WTC11 (cell line): ENCODE measurements at regions not wholly inside any gene's neighbourhood (a gene's known extent, or its start where the extent isn't known, plus 50 kb on each side); places are given as distances from the start of the nearest gene placed in this dataset.

Experiments used
- ATAC-seq: fragments of 200-7000 bp; cut with Tn5 transposase; 2 replicates; pipeline ENCODE4 v1.10.0; 2021; ENCODE audit warnings: mild to moderate bottlenecking, moderate library complexity
- CTCF ChIA-PET: fragments of 300-600 bp; sonication (Branson Sonifier 250); formaldehyde crosslinking; loops from one replicate; lab custom pipeline; 2021; ENCODE audit warnings: antibody characterized with exemption; lab: Charles Lee
- POLR2A ChIA-PET: fragments of 350-600 bp; sonication (Branson Sonifier 250); formaldehyde crosslinking; loops from one replicate; lab custom pipeline; 2021; ENCODE audit warnings: antibody characterized with exemption; lab: Charles Lee
- DNase-seq: peaks from one replicate; pipeline ENCODE4 v3.0.0; 2021; ENCODE audit warnings: low spot score
- H3K27ac Mint-ChIP-seq: 2 replicates; pipeline ENCODE4 v1.8.0; 2021; ENCODE audit warnings: mixed read lengths
- H3K27me3 Mint-ChIP-seq: 2 replicates; pipeline ENCODE4 v1.8.0; 2021; ENCODE audit warnings: low read depth, mild to moderate bottlenecking, moderate library complexity, mixed read lengths
- H3K36me3 Mint-ChIP-seq: 2 replicates; pipeline ENCODE4 v1.8.0; 2021; ENCODE audit warnings: mixed read lengths
- H3K4me1 Mint-ChIP-seq: 2 replicates; pipeline ENCODE4 v1.8.0; 2022; ENCODE audit warnings: mixed read lengths
- H3K4me3 Mint-ChIP-seq: 2 replicates; pipeline ENCODE4 v1.8.0; 2021; ENCODE audit warnings: mild to moderate bottlenecking, moderate library complexity, mixed read lengths
- H3K9me3 Mint-ChIP-seq: 2 replicates; pipeline ENCODE4 v1.8.0; 2021; ENCODE audit warnings: mixed read lengths
- ESRRA ChIP-seq: sonication (generic); formaldehyde crosslinking; IDR thresholded peaks from 2 replicates; pipeline ENCODE4 v1.8.1; 2022; ENCODE audit warnings: mild to moderate bottlenecking, missing genetic modification reagents, borderline replicate concordance
- SMAD3 ChIP-seq: sonication (generic); formaldehyde crosslinking; IDR thresholded peaks from 2 replicates; pipeline ENCODE4 v1.8.0; 2022; ENCODE audit warnings: missing genetic modification reagents, mild to moderate bottlenecking, borderline replicate concordance
- ZNF263 ChIP-seq: sonication (generic); formaldehyde crosslinking; IDR thresholded peaks from 2 replicates; pipeline ENCODE4 v1.8.1; 2022; ENCODE audit warnings: low read depth, mild to moderate bottlenecking, moderate library complexity, missing genetic modification reagents
- TF ChIP-seq, protein P1 (sequence below): sonication (generic); formaldehyde crosslinking; IDR thresholded peaks from 2 replicates; pipeline ENCODE4 v1.8.0; 2022; ENCODE audit warnings: missing genetic modification reagents
- TF ChIP-seq, protein P2 (sequence below): sonication (generic); formaldehyde crosslinking; IDR thresholded peaks from 2 replicates; pipeline ENCODE4 v1.8.0; 2022; ENCODE audit warnings: mild to moderate bottlenecking, missing genetic modification reagents
- TF ChIP-seq, protein P3 (sequence below): fragments of 200-600 bp; IDR thresholded peaks from 2 replicates; pipeline ENCODE4 v1.8.0; 2022; ENCODE audit warnings: antibody characterized with exemption
- TF ChIP-seq, protein P4 (sequence below): fragments of 250-450 bp; sonication (Bioruptor Pico); IDR thresholded peaks from 2 replicates; pipeline ENCODE4 v1.8.0; 2021; ENCODE audit warnings: mild to moderate bottlenecking
- TF ChIP-seq, protein P5 (sequence below): fragments of 250-450 bp; sonication (Bioruptor Pico); conservative IDR thresholded peaks from 2 replicates; pipeline ENCODE4 v1.9.0; 2021; ENCODE audit warnings: mild to moderate bottlenecking

DNA sequence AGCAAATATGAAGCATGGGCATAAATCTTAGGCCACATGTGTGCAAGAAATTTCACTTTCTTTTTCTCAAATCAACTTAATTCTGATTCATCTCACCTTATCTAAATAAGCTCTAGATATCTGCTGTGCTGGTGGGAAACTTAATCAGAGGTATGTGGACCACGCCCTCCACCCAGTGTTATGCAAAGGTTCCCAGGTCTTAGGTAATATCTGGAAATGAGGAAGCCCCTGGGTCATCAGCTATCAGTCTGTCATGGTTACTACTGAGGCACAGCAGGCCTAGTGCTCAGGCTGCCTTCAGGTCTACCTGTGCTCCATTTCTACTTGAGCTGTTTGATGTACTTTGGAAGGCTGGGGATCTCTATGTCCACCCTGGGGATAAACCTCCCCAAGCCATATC is 134.4 kb upstream of the KCNH8 start:
- H3K27me3 Mint-ChIP-seq: no peaks in the 10 kb centered on the region
- no peak overlapping the region for H3K4me3 Mint-ChIP-seq
- TF ChIP-seq, protein P1, sequence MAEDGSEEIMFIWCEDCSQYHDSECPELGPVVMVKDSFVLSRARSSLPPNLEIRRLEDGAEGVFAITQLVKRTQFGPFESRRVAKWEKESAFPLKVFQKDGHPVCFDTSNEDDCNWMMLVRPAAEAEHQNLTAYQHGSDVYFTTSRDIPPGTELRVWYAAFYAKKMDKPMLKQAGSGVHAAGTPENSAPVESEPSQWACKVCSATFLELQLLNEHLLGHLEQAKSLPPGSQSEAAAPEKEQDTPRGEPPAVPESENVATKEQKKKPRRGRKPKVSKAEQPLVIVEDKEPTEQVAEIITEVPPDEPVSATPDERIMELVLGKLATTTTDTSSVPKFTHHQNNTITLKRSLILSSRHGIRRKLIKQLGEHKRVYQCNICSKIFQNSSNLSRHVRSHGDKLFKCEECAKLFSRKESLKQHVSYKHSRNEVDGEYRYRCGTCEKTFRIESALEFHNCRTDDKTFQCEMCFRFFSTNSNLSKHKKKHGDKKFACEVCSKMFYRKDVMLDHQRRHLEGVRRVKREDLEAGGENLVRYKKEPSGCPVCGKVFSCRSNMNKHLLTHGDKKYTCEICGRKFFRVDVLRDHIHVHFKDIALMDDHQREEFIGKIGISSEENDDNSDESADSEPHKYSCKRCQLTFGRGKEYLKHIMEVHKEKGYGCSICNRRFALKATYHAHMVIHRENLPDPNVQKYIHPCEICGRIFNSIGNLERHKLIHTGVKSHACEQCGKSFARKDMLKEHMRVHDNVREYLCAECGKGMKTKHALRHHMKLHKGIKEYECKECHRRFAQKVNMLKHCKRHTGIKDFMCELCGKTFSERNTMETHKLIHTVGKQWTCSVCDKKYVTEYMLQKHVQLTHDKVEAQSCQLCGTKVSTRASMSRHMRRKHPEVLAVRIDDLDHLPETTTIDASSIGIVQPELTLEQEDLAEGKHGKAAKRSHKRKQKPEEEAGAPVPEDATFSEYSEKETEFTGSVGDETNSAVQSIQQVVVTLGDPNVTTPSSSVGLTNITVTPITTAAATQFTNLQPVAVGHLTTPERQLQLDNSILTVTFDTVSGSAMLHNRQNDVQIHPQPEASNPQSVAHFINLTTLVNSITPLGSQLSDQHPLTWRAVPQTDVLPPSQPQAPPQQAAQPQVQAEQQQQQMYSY (CRISPR knock-in tag): peak; percentile 87
- TF ChIP-seq SMAD3 (CRISPR knock-in tag): no peak
- ChIA-PET POLR2A (no interaction called here), CTCF (no interaction called here)
- ATAC-seq (peak; percentile 98), DNase-seq (peak; percentile 13)
- H3K27ac Mint-ChIP-seq: peak overlapping the region; percentile 31; the same call in 1 of the 2 replicates
- peaks cover 24% of the 10 kb centered on the region for H3K4me1 Mint-ChIP-seq
- H3K36me3 Mint-ChIP-seq: no peaks in the 10 kb centered on the region
- peaks cover 10% of the 10 kb centered on the region for H3K9me3 Mint-ChIP-seq

DNA sequence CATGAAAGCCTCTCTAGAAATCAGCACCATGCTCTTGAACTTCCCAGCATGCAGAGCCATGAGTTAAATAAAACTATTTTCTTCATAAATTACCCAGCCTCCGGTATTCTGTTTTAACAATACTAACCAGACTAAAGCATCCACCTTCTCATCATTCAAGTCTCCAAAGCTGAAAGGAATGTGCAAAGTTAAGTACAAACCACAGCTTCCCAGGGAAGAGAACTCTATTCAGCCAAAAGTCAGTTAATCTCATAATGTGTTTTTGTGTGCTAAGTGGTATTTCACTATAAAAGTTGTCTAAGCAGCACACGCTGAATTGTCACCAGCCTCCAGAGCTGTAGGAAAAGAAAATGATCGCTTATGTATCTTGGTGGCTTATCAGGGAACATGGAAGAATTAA is 135.5 kb upstream of the KCNH8 start:
- CTCF ChIA-PET: no interaction called here
- ATAC-seq: no peak
- POLR2A ChIA-PET: no interaction called here
- Mint-ChIP-seq H3K27ac (no peak overlapping the region), H3K27me3 (no peaks in the 10 kb centered on the region), H3K9me3 (peaks cover 9% of the 10 kb centered on the region), H3K4me3 (no peak overlapping the region), H3K36me3 (no peaks in the 10 kb centered on the region), H3K4me1 (peaks cover 24% of the 10 kb centered on the region)
- TF ChIP-seq ZNF263 (CRISPR knock-in tag) (no peak), ESRRA (CRISPR knock-in tag) (no peak)
- no peak for DNase-seq

DNA sequence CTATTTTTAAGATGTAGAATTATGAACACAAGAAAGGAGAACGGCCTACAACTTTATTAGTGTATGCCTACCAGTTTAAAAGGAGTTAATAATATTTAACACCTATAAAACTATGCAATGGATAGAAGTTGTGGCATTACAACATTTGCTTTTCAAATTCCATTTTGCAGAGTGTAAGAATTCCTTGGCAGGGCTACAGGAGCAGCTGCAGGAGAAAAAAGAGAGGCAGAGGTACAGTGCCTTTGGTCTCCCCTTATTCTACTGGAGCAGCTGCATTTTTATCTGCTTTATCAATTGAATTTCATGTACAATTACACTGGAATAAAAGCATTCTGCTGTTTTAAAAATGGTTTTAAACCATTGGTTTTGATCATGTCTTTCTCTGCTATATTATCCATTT is 145.7 kb upstream of the KCNH8 start:
- TF ChIP-seq, protein P1 (CRISPR knock-in tag): no peak
- TF ChIP-seq, protein P2, sequence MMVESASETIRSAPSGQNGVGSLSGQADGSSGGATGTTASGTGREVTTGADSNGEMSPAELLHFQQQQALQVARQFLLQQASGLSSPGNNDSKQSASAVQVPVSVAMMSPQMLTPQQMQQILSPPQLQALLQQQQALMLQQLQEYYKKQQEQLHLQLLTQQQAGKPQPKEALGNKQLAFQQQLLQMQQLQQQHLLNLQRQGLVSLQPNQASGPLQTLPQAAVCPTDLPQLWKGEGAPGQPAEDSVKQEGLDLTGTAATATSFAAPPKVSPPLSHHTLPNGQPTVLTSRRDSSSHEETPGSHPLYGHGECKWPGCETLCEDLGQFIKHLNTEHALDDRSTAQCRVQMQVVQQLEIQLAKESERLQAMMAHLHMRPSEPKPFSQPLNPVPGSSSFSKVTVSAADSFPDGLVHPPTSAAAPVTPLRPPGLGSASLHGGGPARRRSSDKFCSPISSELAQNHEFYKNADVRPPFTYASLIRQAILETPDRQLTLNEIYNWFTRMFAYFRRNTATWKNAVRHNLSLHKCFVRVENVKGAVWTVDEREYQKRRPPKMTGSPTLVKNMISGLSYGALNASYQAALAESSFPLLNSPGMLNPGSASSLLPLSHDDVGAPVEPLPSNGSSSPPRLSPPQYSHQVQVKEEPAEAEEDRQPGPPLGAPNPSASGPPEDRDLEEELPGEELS (CRISPR knock-in tag): no peak
- TF ChIP-seq, protein P3, sequence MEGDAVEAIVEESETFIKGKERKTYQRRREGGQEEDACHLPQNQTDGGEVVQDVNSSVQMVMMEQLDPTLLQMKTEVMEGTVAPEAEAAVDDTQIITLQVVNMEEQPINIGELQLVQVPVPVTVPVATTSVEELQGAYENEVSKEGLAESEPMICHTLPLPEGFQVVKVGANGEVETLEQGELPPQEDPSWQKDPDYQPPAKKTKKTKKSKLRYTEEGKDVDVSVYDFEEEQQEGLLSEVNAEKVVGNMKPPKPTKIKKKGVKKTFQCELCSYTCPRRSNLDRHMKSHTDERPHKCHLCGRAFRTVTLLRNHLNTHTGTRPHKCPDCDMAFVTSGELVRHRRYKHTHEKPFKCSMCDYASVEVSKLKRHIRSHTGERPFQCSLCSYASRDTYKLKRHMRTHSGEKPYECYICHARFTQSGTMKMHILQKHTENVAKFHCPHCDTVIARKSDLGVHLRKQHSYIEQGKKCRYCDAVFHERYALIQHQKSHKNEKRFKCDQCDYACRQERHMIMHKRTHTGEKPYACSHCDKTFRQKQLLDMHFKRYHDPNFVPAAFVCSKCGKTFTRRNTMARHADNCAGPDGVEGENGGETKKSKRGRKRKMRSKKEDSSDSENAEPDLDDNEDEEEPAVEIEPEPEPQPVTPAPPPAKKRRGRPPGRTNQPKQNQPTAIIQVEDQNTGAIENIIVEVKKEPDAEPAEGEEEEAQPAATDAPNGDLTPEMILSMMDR: no peak
- TF ChIP-seq, protein P4, sequence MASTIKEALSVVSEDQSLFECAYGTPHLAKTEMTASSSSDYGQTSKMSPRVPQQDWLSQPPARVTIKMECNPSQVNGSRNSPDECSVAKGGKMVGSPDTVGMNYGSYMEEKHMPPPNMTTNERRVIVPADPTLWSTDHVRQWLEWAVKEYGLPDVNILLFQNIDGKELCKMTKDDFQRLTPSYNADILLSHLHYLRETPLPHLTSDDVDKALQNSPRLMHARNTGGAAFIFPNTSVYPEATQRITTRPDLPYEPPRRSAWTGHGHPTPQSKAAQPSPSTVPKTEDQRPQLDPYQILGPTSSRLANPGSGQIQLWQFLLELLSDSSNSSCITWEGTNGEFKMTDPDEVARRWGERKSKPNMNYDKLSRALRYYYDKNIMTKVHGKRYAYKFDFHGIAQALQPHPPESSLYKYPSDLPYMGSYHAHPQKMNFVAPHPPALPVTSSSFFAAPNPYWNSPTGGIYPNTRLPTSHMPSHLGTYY (CRISPR knock-in tag): no peak
- TF ChIP-seq, protein P5, sequence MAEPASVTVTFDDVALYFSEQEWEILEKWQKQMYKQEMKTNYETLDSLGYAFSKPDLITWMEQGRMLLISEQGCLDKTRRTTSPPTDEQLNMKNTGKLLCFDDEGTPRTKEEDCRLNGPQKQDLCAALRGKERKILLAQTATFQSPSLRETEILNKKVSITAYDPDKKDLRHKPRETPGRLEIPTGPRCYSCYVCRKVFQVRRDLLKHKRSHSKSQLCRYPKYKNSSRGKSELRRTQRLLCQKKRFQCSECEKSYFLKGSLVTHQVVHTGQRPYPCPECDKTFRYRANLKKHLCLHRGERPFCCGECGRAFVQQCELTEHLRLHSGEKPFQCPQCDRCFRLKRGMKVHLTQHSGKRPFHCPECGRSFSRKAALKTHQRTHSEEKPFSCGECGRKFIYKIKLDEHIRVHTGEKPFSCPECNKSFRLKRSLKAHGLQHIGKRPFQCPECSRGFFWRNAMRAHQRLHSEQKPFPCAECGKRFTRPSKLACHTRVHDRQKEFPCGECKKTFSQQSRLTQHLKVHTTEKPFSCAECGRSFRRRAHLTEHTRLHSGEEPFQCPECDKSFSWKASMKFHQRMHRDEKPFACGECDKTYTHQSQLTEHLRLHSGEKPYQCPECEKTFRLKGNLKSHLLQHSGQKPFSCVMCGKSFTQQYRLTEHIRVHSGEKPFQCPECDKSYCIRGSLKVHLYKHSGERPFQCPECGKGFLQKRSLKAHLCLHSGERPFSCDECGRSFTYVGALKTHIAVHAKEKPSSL (CRISPR knock-in tag): no peak
- H3K9me3 Mint-ChIP-seq: peaks cover 12% of the 10 kb centered on the region
- no peaks in the 10 kb centered on the region for H3K27me3 Mint-ChIP-seq
- no peak overlapping the region for H3K27ac Mint-ChIP-seq
- ChIA-PET POLR2A (no interaction called here), CTCF (no interaction called here)
- no peak overlapping the region for H3K4me3 Mint-ChIP-seq
- no peak for DNase-seq
- peaks cover 7% of the 10 kb centered on the region for H3K4me1 Mint-ChIP-seq
- H3K36me3 Mint-ChIP-seq: peaks cover 12% of the 10 kb centered on the region
- ATAC-seq: no peak
